GM18520 (cell line): ENCODE measurements at regions not wholly inside any gene's neighbourhood (a gene's known extent, or its start where the extent isn't known, plus 50 kb on each side); places are given as distances from the start of the nearest gene placed in this dataset.

ENCODE experiments used
- ATAC-seq: cut with Tn5 transposase; IDR thresholded peaks from one replicate; pipeline ENCODE4 v1.9.1; 2021; ENCODE audit not compliant: unreplicated experiment

DNA sequence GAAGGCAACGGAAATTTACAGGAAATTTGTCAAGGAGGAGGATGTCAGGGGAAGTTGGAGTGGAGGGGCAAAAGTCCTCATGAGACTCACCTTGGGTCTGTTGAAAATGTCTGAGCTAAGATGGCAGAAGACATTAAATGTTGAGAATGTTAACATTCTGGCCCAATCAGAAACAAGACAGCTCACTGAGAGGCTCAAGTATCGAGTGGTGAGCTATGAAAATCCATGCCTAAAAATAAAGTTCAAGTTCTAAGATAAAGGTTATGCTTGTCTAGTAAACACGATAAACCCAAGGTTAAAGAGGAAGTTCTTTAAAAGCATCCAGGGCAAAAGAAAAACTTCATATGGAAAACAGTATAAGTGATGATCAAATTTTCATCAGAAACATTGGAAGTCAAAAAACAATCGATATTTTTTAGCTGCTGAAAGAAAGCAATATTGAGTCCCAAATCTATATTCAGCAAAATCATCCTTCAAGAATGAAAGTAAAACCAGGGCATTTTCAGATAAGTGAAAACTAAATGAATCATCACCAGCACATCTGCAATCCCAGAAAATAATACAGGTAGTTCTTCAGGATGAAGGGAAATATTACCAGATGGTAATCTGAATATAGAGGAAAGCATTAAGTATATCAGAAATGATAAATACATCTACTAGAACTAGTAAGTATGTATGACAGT lies 462.4 kb downstream of the TLL1 start:
- ATAC-seq: no peak

DNA sequence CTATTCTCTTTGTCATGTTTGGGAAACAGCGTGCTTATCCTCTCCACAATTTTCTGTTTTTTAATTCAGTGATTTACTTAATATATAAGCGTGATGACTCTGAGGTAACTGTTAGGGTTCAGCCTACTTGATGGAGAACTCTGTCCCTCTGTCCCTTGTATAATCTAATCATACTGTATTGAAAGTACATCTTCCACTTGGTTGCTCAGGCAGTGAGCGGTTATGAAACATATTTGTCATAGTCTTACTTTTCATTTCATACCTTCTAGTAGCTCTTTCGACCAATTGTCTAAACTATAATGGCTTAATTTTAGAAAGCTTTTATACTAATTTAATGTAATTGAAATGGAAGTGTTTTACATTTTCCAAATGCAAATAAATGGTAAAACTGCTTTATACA lies 469.0 kb downstream of the TLL1 start:
- no peak for ATAC-seq

DNA sequence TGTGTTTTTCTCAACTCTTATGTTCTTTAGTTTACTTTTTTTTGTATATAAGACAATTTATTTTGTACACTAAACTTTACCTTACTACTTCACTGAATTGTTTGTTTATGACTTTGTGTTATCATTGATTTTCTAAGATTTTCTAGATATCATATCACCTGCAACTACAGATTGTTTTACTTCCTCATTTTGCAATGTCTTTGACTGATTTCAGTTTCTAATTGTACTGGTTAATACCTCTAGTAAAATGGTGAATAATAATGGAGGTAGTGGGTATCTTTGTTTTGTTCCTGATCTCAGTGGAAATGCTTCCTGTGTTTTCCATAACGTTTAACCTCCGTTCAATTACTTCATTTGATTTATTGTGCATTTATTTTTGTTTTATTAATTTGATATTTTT lies 490.2 kb downstream of the TLL1 start:
- ATAC-seq: no peak

DNA sequence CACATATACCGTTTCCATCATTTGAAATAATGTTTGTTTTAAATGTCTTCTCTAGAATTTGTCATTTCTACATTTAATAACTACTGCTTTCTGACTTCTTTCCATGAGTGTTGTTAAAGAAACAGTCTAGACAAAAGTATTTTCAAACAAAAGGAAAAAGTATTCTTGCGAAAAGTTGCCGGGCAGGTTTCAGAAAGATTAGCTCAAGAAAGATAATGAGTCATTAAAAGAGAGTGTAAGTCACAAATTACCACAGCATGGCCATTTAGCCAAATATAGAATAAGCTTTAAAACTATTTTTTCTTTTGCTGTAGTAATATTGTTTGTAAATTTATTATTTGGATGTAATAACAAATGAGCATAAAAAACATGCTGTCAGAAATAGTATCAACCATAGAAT lies 493.0 kb downstream of the TLL1 start:
- no peak for ATAC-seq

DNA sequence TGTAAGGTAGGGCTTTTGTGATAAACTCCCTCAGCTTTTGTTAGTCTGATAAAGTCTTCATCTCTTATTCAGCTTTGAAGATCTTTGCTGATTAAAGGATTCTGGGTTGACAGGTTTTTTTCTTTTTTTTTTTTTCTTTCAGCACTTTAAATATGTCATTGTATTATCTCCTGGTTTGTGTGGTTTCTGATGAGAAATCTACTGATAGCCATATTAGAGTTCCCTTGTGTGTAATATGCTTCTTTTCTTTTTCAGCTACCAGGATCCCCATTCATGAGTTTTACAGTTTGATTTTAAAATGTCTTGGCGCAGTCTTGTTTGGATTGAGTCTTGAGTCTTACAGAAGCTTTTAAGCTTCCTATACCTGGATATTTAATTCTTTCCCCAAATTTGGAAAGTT lies 504.5 kb downstream of the TLL1 start:
- no peak for ATAC-seq

DNA sequence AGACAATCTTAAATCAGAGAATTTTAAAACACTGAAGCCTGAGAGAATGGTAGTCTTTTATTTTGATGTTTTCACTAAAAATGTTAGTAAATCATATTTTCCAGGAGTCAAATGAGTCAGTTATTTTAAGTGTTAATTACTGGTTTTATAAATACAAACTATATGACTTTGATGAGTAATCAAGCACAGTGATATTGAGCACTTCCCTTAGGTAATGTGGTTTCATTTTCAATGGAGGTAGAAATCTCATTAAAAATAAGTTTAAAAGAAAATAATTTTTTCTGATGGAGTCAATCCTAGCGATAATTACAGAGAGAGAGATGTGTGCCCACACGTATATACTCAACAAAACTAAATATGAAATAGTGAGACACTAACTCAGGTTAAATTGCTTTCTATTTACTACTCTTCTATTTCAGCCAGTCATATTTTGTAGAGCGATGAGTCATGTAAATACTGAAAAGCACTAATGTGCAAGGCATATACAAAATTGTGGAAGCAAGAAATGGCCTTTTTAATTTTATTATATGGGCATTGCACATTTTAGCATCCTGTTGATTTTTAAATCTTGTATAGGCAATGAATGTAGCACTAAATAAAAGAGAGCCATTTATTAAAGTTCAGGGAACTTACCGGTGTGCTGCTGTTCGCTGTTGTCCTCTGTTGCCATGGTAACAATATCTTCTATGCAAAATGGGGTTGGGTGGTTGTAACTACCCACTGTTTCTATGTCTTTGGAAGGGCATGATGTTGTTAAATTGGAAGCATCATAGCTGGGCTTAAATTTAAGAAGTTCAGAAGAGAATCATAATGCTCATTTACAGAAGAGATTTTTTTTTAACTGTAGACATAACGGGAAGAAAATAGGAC lies 513.7 kb downstream of the TLL1 start:
- peak; percentile 48 for ATAC-seq

DNA sequence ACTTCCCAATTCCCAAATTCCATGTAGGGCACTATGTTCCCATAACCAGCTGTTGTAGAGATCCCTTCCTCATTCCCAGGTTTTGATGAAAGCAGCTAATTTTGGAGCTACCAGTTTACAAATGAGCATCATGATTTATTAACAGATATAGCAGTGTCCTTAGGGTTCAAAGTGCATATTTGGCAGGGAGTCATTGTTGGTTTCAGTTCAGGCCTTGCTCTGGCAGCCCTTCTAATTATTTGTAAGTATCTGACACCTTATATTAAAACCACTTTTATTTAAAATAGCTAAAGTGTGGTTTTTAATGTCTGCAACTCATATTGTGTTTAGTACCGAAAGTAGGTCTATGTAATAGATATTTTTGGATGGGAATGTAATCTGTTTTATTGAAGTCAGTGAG lies 518.5 kb downstream of the TLL1 start:
- no peak for ATAC-seq

DNA sequence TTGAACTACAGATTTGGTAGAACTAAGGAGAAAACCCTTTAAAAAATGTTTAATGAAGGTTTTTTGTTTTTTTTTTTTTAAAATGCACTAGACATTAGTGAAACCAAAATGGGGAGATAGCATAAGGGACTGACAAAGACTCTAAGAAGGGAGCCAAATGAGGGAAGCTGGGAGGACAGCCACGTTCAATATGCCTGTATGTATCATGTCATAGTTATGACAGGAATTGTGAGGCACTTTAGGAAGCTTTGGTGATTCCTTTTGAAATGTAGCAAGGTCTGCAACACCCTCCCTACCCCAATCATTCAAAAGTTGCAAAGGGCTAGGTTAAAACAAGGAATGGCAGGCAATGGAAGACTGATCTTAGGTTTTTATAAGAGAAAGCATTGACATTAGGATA lies 526.0 kb downstream of the TLL1 start:
- ATAC-seq: no peak

DNA sequence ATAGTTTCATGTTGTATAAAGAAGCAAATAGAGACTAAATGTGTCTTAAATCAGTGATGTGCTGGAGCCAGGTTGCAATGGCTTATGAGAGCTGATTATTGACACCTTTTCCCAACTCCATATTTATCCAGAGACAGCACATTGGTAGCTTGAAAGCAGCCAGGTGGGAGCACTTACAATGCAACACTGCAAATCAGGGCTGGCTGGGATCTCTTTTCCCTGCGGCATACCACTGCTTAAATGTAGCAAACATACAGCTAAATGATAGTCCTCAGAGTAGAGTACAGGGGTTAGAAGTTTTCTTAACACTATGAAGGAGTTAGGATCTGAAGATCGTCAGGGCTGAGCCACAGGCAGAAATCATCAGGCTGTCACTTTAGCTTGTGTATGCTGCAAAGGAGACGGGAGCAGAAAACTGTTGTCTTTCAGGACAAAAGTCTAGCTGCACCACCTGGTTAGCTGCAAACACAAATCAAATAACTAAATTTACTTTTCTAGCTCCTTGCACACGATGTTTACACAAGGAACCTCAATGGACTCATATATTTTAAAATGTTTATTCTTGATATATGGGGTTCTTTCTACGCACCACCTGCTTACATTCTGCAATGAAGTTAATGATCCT lies 527.3 kb downstream of the TLL1 start:
- no peak for ATAC-seq

DNA sequence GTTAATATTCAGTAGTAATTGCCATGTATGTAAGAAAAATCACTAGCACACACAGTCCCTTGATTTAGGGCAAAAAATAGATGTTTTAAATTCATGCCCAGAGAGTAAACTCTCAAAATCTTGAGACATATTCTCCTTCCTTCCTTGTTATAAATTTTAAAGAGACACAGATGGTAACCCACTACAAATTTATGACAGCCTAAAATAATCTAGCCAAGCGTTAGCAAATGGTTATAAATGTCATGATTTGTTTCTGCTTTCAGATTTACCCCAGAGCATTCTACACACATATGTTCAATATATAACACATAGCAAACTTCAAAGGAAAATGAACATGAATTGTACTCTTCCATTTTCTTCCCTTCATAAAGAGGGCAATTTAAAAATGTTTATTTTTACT lies 540.3 kb downstream of the TLL1 start:
- no peak for ATAC-seq

DNA sequence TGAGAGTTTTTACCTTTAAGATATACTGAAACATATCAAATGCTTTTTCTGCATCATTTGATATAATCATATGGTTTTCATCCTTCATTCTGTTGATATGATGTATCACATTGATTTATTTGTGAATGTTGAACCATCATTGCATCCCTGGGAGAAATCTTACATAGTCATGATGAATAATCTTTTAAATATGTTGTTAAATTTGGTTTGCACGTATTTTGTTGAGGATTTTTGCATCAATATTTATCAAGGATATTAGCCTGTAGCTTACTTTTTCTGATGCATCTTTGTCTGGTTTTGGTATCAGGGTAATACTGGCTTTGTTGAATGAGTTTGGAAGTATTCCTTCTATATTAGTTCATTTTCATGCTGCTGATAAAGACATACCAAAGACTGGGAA lies 541.4 kb downstream of the TLL1 start:
- no peak for ATAC-seq

DNA sequence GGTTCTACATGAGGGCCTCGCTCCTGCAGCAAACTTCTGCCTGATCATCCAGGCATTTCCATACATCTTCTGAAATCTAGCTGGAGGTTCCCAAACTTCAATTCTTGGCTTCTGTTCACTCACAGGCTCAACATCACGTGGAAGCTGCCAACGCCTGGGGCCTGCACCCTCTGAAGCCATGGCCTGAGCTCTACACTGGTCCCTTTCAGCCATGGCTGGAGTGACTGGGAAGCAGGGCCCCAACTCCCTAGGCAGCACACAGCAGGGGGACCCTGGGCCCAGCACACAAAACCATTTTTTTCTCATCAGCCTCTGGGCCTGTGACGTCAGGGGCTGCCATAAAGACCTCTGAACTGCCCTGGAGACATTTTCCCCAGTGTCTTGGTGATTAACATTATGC lies 542.7 kb downstream of the TLL1 start:
- ATAC-seq: no peak

DNA sequence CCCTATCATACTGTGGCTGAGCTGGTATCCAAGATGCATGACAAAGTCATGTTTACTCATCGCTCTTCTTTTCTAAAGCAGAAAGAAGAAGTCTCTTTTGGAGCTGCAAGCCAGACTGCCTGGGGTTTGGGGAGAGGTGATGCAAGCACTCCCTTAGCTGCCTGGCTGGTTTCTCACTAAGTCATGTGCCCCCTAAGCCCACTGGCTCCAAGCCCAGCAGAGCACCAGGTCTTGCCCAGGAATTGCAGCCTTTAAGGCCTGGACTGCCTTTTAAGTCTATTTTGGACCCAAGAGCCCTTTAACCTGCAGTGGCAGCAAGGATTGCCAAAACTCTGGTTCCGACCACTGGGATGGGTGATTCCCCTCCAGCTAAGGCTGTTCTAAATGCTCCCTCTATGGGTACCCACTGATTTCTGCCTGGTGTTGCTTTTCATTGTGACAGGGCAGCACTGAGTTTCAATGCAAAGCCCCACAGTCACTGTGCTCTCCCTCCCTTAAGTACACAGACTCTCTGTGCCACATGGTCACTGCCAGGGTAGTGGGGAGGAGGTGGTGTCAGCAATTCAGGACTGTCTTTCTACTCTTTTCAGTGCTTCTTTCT lies 548.6 kb downstream of the TLL1 start:
- ATAC-seq: no peak

DNA sequence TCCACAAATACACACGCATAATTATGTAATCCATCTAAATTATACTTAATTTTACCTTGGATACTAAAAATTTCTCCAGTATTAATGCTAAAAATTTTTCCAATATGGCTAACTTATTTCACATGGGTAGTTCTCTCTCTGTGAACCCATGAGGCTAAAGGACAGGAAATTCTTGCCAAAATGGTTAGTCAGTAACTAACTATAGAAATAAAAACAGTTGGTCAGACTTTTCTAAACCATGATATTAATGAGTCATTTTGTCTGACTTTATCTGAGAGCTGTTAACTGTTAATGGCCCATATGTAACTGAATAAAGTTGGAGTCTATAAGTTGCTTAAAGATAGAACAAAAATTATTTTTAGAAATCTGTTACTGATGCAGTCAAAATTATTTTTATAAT lies 549.4 kb downstream of the TLL1 start:
- ATAC-seq: no peak

DNA sequence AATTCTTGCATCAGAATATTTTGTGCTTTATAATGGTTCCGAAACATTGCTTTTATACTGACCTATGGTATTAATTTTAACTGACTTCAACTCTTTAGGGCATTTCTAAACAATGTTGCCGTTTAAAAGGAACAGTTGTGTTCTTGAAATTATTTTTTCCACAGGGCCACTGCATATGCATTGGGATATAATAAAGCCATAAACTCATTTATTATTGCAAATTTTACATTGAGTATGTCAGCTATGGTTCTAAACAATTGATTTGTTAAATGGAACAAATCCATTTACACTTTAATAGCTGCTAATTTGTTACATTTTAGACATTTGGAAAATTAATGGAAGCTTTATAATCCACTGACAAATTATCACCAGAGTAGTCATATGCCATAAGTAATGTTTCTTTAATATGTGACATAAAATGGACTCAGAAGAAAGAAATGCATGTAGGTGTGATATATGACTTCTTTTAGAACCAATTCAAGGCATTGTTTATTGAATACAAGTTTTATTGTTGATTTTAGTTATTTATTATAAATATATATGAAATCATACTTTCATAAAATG lies 553.3 kb downstream of the TLL1 start:
- ATAC-seq: no peak

DNA sequence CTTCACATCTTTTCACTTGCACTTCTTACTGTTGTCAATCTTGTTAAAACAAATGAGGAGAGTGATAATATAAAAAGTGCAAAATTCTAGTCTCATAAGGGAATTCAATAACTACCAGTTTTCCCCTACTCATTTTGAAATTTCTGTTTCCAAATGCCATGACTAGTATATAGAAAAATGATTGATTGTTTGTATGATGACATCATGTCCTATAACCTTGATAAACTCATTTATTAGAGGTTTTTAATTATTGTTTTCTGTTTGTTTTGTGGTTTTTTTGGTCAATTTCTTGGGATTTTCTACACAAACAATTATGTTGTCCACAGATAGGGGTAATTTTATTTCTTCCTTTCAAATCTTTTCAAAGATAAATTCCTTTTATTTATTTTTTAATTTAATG lies 559.1 kb downstream of the TLL1 start:
- no peak for ATAC-seq

DNA sequence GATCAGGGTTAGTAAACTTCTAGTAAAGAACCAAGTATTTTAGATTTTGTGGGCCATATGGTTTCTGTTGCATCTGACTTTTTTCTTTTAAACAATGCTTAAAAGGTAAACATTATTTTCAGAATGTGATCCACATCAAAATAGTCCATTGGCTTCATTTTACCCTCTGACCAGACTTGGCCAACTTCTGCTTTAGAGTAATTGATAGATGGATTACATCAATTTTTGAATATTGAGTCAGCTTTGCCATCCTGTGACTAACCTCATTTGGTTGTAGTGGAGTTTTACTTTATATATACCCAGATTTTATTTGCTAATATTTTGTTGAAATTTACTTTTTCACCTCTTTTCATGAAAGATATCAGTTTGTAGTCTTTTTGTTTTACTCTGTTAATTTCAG lies 559.8 kb downstream of the TLL1 start:
- no peak for ATAC-seq

DNA sequence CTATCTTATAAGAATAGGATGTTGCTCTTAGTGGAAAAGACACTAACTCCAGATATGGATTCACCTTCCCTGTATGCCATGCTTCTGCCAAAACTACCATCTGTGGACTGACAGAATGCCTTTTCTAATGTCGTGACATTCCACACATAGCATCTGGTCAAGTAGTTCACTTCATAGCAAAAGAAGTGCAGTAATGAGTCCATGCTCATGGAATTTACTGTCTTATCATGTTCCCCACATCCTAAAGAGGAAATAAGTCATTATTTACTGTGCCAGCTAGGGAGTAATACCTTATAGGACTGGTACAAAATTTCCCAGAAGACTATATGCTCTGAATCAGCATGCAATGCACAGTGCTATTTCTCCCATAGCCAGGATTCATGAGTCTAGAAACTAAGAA lies 562.4 kb downstream of the TLL1 start:
- no peak for ATAC-seq

DNA sequence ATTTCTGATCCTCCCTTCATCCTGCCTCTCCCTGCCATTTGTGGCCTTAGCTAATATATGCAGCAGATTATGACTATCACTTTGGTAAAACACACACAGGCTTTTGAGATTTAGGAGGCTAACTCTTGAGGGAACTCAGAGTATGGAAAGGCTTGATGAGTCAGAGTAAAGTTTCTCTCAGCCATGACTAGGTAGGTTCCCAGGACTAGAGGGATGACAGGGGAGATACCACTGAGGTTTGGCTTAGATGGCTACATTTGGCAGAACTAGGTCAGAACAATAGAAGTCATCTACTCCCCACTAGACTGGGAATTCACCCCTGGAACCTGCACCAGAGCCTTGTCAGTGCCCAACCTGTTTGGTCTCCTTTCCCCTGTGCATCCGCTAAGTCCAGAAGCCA lies 585.7 kb downstream of the TLL1 start:
- ATAC-seq: no peak

DNA sequence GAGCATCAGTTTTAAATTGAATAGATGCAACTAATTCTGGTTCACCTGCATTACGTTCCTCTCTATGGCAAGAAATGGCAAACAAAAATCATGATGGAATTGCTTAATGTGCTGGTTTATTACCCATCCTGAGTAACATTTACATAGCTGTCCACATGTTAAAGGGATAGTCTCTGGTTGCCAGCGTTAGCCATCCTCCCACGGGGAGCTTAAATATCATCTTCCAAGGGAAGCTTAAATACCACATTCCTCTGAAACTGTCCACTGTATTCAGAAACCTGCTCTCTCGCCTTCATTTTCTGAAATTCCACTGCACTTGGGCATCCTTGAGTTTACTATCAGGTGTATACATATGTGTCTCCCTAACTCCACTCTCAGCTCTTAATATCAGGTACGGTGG lies 586.6 kb downstream of the TLL1 start:
- no peak for ATAC-seq

DNA sequence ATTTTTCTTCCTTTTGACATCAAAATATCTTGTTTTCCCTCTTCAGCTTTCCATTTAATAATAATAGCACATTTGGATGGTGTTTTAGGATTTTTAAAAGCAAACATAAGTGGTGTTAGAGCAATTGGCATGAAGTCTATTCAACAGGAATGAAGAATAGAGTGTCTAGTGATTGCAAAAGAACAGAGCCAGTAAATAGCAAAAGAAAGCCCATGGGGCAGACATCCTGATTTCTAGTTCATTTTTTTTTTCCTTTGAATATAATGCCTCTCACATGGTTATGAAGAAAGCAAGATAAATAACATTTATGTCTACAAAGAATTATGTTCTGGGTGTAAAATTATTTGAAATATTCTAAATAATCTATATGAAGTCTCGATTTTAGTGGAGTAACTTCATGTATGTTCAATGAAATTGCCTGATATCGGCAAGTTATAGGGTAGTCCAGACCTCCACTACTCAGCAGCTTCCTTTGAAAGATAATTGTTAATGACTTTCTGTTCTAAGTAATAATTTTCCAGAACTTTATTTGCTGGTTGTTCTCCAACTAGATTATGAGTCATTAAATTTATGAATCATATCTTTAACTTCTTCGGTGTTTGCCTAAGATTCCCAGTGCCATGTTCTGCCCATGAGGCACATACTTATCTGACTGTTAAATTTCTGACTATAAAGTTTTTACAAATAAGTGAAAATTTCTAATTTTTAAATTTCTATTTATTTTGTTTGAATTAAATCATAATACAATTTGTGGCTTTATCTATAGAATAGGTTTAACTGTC lies 587.9 kb downstream of the TLL1 start:
- ATAC-seq: no peak
